Sigmoid colon (tissue), 4 donors: ENCODE measurements at regions not wholly inside any gene's neighbourhood (a gene's known extent, or its start where the extent isn't known, plus 50 kb on each side); places are given as distances from the start of the nearest gene placed in this dataset.

Experiments
- POLR2AphosphoS5 ChIP-seq, 4 donors: sonication (generic); formaldehyde crosslinking; IDR thresholded peaks; one replicate each; pipeline ENCODE4 v1.6.1; 2017; ENCODE audit warnings: antibody characterized with exemption in 4 of 4
- TF ChIP-seq, protein P1 (sequence below), 4 experiments: fragments of 450-650 bp in 3 of 4; fragments of 200-600 bp in 1 of 4; IDR thresholded peaks; one replicate each; pipeline ENCODE4 v1.5.1; 2016 to 2019; ENCODE audit warnings: antibody characterized with exemption in 4 of 4, mild to moderate bottlenecking in 3 of 4, moderate library complexity in 2 of 4

GRCh38 chr6:163651915-163652668 is 237.6 kb downstream of the QKI start:
- TF ChIP-seq POLR2AphosphoS5 (IDR thresholded peaks at IDR 0.05) = no peak
- TF ChIP-seq, protein P1, sequence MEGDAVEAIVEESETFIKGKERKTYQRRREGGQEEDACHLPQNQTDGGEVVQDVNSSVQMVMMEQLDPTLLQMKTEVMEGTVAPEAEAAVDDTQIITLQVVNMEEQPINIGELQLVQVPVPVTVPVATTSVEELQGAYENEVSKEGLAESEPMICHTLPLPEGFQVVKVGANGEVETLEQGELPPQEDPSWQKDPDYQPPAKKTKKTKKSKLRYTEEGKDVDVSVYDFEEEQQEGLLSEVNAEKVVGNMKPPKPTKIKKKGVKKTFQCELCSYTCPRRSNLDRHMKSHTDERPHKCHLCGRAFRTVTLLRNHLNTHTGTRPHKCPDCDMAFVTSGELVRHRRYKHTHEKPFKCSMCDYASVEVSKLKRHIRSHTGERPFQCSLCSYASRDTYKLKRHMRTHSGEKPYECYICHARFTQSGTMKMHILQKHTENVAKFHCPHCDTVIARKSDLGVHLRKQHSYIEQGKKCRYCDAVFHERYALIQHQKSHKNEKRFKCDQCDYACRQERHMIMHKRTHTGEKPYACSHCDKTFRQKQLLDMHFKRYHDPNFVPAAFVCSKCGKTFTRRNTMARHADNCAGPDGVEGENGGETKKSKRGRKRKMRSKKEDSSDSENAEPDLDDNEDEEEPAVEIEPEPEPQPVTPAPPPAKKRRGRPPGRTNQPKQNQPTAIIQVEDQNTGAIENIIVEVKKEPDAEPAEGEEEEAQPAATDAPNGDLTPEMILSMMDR (IDR thresholded peaks at IDR 0.05) = no peak
